Activated T-cell treated with anti-CD3 and anti-CD28 coated beads, Interleukin-2, amount 50 U/mL, for 24 hours (primary cell): ENCODE measurements at regions not wholly inside any gene's neighbourhood (a gene's known extent, or its start where the extent isn't known, plus 50 kb on each side); places are given as distances from the start of the nearest gene placed in this dataset.

ENCODE experiments used
- DNase-seq: peaks from one replicate; pipeline ENCODE4 v3.0.0-alpha.2; 2020
- H3K27ac Mint-ChIP-seq: 2 replicates; pipeline ENCODE4 v1.8.0; 2020; ENCODE audit warnings: mild to moderate bottlenecking, mixed read lengths
- H3K27me3 Mint-ChIP-seq: 2 replicates; pipeline ENCODE4 v1.8.0; 2020; ENCODE audit warnings: mixed read lengths
- H3K36me3 Mint-ChIP-seq: 2 replicates; pipeline ENCODE4 v1.8.0; 2020; ENCODE audit warnings: low read depth, mixed read lengths
- H3K4me1 Mint-ChIP-seq: 2 replicates; pipeline ENCODE4 v1.8.0; 2020; ENCODE audit warnings: low read depth, mixed read lengths
- H3K4me3 Mint-ChIP-seq: 2 replicates; pipeline ENCODE4 v1.8.0; 2020; ENCODE audit warnings: mild to moderate bottlenecking, moderate library complexity, mixed read lengths
- H3K9me3 Mint-ChIP-seq: 2 replicates; pipeline ENCODE4 v1.8.0; 2020; ENCODE audit warnings: mixed read lengths

DNA sequence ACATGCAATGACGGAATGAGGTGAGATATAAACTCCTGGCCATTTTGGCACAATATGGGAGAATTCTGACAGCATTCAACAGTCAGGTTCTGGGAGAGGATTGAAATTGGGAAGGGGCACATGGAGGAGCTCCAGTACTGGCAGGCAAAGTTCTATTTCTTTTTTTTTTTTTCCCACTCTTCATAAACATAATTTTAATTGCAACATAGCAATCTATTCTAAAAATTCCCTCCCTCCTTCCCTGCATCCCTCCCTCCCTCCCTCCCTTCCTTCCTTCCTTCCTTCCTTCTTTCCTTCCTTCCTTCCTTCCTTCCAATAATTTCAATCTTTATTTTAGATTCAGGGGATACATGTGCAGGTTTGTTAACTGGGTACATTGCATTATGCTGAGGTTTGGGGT, 93.2 kb downstream of the PTCSC3 start:
- Mint-ChIP-seq H3K9me3 (peaks cover 4% of the 10 kb centered on the region), H3K27ac (no peak overlapping the region), H3K4me3 (no peak overlapping the region), H3K27me3 (peaks cover 9% of the 10 kb centered on the region), H3K4me1 (no peaks in the 10 kb centered on the region), H3K36me3 (no peaks in the 10 kb centered on the region)
- DNase-seq = no peak

DNA sequence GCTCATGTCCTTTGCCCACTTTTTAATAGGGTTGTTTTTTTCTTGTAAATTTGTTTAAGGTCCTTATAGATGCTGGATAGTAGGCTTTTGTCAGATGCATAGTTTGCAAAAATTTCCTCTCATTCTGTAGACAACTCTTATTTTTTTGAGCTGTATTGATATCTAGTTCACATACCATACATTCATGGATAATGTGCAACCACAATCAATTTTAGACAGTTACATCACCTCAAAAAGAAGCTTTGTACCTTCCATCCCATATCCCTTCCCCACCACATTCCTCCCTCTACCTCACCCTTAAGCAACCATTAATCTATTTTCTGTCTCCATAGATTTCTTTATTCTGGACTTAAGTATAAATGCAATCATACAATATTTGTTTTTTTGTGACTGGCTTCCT, 98.4 kb downstream of the PTCSC3 start:
- Mint-ChIP-seq H3K4me3 (no peak overlapping the region), H3K4me1 (no peaks in the 10 kb centered on the region), H3K9me3 (peaks cover 4% of the 10 kb centered on the region), H3K27ac (no peak overlapping the region), H3K27me3 (peaks cover 30% of the 10 kb centered on the region), H3K36me3 (no peaks in the 10 kb centered on the region)
- no peak for DNase-seq

DNA sequence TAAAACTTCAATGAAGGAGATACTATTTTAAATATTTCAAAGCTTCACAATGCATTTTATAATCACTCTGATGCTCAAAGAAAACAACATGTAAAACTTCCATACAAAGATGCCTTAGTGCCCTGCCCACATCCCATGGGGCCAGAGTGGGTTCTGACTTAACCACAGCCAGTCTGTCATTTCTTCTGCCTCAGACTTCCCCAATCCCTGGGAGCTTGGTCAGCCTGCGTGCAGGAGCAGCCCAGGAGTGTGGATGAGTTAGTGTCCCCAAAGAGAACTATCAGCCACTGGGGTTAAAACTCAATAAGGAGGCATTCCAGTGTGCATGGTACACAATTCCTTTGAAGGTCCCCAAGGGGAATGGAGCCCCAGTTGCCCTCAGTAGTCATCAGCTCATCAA, 100.3 kb downstream of the PTCSC3 start:
- DNase-seq = no peak
- Mint-ChIP-seq H3K9me3 (peaks cover 4% of the 10 kb centered on the region), H3K27ac (no peak overlapping the region), H3K4me3 (no peak overlapping the region), H3K36me3 (no peaks in the 10 kb centered on the region), H3K4me1 (no peaks in the 10 kb centered on the region), H3K27me3 (peaks cover 45% of the 10 kb centered on the region)

DNA sequence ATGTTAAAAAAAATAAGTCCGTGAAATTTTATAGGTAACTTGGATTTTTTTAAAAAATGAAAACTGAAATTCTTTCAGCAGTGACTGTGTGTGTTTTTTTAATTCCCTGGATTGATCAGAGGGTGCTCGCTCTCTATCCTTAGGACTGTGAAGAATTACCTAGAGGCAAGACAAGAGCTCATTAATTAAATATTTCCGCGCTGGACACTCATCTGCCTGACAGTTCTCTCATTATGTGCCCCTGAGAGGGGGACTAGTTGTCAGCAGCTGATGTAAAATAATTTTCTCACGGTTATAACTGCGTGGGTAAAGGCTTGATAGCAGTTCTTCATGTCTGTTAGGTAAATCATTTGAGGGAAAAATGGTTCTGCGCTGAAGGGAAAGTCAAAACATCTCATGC, 101.3 kb downstream of the PTCSC3 start:
- Mint-ChIP-seq H3K36me3 (no peaks in the 10 kb centered on the region), H3K27me3 (peaks cover 53% of the 10 kb centered on the region), H3K4me1 (no peaks in the 10 kb centered on the region), H3K9me3 (peaks cover 4% of the 10 kb centered on the region), H3K4me3 (no peak overlapping the region), H3K27ac (no peak overlapping the region)
- no peak for DNase-seq

DNA sequence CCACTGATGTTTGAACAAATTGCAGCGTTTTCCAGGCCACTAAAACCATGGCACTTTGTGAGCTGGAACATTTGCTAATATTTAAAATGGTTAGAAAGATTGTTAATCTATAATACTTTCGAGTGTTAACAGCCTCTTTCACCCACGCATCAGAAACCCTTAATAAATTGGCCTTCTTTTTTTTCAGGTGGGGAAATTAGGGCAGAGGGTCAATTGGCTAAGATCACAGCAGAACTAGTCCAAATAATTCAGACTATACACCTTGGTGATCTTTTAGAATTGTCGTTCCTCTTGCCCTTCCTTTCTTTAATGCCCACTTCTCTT, 105.8 kb downstream of the PTCSC3 start:
- H3K9me3 Mint-ChIP-seq = no peaks in the 10 kb centered on the region
- peaks cover 55% of the 10 kb centered on the region for H3K27me3 Mint-ChIP-seq
- H3K4me3 Mint-ChIP-seq = no peak overlapping the region
- H3K36me3 Mint-ChIP-seq = no peaks in the 10 kb centered on the region
- H3K4me1 Mint-ChIP-seq = peaks cover 2% of the 10 kb centered on the region
- no peak for DNase-seq
- H3K27ac Mint-ChIP-seq = no peak overlapping the region

DNA sequence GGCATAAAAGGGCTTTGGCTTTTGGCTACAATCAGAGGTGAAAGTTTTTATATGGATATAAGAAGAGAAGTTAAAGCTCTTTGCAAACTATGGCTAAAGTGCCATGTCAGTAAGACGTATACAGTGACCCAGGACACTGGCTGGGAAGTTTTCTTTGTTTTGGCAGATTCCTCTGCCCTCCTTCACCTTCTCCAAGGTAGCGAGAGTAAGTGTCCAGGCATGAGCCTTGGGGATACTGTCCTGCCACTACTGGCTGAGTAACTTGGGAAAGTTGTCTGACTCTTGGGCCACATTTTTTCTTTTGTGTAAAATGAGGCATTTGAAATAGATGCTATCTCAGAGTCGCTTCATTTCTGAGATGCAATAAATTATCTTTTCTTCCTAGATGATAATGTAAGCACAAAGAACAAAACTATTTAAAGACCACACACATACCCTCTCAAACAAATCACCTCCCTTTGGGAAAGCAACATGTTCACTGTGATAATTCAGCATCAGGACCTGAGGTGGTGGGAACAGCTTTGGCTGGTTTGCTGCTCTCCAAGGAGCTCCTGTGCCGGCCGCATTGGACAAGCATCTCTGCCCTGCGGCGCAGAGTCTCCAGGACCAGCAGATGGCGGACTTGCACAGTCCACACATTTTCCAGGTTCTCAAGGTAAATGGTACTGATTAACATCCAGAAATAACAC, 106.3 kb downstream of the PTCSC3 start:
- Mint-ChIP-seq H3K4me1 (peaks cover 2% of the 10 kb centered on the region), H3K9me3 (no peaks in the 10 kb centered on the region), H3K27me3 (peaks cover 54% of the 10 kb centered on the region), H3K27ac (no peak overlapping the region), H3K36me3 (no peaks in the 10 kb centered on the region), H3K4me3 (no peak overlapping the region)
- peak; percentile 46 for DNase-seq

DNA sequence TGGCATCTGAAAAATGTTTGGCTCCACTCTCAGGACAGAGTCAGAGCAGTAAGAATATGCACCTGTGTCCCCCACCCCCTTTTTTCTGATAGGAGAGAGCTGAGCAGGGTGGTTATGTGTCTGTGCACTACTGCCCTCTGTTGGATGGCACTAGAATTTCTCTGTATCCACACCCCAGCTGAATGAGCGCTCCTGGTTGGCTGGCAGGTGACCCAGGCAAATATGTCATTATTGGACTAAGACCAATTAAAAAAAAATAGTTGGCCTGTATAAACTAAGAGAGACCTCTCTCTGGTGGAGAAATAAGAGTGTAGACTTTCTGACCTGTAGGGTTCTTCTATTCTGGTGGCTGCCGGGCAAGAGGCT, 107.0 kb downstream of the PTCSC3 start:
- H3K27me3 Mint-ChIP-seq = peaks cover 59% of the 10 kb centered on the region
- H3K4me1 Mint-ChIP-seq = peaks cover 2% of the 10 kb centered on the region
- no peaks in the 10 kb centered on the region for H3K36me3 Mint-ChIP-seq
- H3K9me3 Mint-ChIP-seq = no peaks in the 10 kb centered on the region
- H3K4me3 Mint-ChIP-seq = no peak overlapping the region
- H3K27ac Mint-ChIP-seq = no peak overlapping the region
- DNase-seq = peak; percentile 31

DNA sequence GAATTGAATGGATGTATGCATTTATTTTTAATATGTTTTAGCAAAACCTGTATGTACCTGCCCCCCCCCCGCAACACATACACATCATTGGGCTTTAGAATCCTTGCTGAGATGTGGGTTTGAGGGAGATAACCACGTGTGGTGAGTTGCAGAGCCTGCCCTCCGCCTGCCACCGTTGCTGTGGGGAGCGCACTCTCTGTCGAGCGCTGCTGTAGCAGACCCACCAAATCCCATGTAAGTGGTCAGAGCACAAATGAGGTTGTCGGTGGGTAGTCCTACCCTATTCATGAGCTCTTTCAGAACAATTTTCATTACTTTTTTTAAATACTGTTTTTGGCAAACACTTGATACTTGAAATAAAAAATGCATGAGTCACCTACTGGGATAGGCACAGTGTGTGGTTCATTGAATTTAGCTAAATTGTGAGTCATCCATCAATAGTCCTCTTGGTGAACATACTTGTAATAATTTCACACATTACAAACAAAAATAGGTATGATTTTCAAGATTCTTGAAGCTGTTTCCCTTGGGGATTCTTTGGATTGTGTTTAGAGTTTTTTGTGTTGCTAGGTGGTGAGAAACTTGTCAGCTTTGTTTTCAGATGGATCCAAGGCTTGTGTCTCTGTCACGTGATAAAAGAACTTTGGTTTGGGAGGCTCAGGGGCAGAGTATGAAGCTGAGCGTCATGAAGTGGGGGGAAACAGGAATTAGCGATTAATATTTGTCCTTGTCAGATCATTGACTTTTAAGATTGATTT, 107.6 kb downstream of the PTCSC3 start:
- H3K27ac Mint-ChIP-seq = no peak overlapping the region
- no peak for DNase-seq

DNA sequence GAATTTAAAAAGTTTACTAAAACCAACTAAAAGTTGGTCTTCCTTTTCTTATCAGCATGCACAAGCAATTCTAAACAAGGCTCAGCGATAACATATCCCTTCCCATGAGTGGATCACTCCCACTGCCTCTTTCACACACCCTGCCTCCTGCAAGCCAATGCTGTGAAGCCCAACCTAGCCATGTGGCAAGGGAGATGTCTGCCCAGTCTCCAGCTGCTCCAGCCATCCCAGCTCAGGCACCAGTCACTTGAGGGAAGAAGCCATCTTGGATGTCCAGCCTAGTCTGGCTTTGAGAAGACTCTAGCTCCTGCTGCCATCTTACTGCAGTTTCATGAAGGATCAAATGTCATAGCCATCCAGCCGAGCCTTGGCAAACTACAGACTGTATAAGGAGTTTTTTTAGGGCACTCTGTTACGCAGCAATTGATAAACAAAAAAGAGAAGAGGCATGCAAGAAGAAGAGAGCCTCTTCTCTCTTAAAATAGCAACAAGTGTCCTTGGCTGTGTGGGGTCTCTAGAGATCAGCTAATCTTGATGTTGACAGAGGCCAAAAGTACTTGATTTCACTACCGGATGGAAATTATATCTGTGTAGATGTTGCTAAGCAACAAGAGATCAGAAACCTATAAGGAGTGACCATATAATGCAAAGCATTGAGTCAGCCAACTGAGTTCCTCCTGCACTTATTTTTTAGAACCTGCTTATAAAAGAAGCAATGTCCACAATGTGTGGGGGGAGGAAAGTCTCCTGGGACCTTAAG, 108.9 kb downstream of the PTCSC3 start:
- H3K4me1 Mint-ChIP-seq = peaks cover 2% of the 10 kb centered on the region
- H3K4me3 Mint-ChIP-seq = no peak overlapping the region
- H3K36me3 Mint-ChIP-seq = no peaks in the 10 kb centered on the region
- no peak overlapping the region for H3K27ac Mint-ChIP-seq
- H3K27me3 Mint-ChIP-seq = peaks cover 62% of the 10 kb centered on the region
- no peak for DNase-seq
- H3K9me3 Mint-ChIP-seq = no peaks in the 10 kb centered on the region

More for the DNA sequence above, 107.6 kb downstream of the PTCSC3 start:
- Mint-ChIP-seq H3K36me3 (no peaks in the 10 kb centered on the region), H3K4me1 (peaks cover 2% of the 10 kb centered on the region), H3K27me3 (peaks cover 60% of the 10 kb centered on the region), H3K4me3 (no peak overlapping the region), H3K9me3 (no peaks in the 10 kb centered on the region)

DNA sequence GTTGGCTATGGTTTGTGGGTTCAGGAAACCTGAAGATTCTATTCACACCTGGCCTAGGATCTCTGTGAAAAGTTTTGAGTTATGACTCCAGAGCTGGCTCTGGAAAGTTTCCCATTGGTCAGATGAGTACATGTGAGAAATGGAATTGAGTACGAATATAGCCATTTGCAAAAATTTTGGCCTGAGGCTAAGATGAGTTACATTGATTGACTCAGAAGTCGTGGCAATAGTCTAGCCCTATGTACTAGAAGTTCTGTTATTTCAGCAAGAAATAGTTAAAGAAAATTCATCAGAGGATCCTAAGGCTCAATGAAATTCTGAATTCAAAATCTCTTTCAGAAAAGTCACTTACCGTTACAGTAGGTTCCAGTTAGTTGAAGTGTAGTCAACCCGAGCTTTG, 109.9 kb downstream of the PTCSC3 start:
- no peak for DNase-seq
- no peak overlapping the region for H3K4me3 Mint-ChIP-seq
- H3K27ac Mint-ChIP-seq = no peak overlapping the region
- peaks cover 57% of the 10 kb centered on the region for H3K27me3 Mint-ChIP-seq
- no peaks in the 10 kb centered on the region for H3K36me3 Mint-ChIP-seq
- no peaks in the 10 kb centered on the region for H3K9me3 Mint-ChIP-seq
- H3K4me1 Mint-ChIP-seq = peaks cover 2% of the 10 kb centered on the region

DNA sequence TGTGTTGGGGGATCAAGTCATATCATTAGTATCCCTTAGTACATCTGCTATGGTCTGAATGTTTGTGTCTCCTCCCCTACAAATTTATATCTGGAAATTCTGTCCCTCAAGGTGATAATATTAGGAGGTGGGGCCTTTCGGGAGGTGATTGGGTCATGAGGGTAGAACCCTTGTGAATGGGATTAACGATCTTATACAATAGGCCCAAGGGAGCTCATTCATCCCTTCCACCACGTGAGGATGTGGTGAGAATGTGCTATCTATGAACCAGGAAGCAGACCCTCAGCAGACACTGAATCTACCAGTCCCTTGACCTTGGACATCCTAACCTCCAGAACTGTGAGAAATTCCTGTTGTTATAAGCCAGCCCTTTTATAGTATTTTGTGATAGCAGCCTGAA, 110.7 kb downstream of the PTCSC3 start:
- no peak overlapping the region for H3K27ac Mint-ChIP-seq
- no peaks in the 10 kb centered on the region for H3K9me3 Mint-ChIP-seq
- H3K4me3 Mint-ChIP-seq = no peak overlapping the region
- peaks cover 50% of the 10 kb centered on the region for H3K27me3 Mint-ChIP-seq
- no peaks in the 10 kb centered on the region for H3K36me3 Mint-ChIP-seq
- peaks cover 2% of the 10 kb centered on the region for H3K4me1 Mint-ChIP-seq
- no peak for DNase-seq

DNA sequence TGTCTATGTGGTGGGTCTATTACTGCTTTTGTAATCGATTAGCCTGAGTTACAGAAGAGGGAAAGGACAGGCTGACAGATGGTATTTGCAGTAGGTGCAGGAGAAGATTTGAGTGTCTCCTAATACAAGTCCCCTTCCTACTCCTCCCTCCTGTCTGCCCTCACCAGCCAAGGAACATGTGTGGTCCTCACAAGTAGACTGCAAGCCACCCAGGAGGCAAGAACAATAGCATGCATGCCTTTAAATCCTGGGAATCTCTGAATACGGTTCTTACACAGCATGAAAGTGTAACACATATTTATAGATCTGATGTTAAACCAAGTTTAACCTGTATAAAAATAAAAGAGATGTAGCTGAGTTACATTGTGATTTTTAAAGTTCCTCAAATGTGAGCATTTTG, 117.0 kb downstream of the PTCSC3 start:
- no peak overlapping the region for H3K4me3 Mint-ChIP-seq
- no peaks in the 10 kb centered on the region for H3K9me3 Mint-ChIP-seq
- no peaks in the 10 kb centered on the region for H3K36me3 Mint-ChIP-seq
- no peak for DNase-seq
- no peak overlapping the region for H3K27ac Mint-ChIP-seq
- H3K4me1 Mint-ChIP-seq = no peaks in the 10 kb centered on the region
- peaks cover 21% of the 10 kb centered on the region for H3K27me3 Mint-ChIP-seq

DNA sequence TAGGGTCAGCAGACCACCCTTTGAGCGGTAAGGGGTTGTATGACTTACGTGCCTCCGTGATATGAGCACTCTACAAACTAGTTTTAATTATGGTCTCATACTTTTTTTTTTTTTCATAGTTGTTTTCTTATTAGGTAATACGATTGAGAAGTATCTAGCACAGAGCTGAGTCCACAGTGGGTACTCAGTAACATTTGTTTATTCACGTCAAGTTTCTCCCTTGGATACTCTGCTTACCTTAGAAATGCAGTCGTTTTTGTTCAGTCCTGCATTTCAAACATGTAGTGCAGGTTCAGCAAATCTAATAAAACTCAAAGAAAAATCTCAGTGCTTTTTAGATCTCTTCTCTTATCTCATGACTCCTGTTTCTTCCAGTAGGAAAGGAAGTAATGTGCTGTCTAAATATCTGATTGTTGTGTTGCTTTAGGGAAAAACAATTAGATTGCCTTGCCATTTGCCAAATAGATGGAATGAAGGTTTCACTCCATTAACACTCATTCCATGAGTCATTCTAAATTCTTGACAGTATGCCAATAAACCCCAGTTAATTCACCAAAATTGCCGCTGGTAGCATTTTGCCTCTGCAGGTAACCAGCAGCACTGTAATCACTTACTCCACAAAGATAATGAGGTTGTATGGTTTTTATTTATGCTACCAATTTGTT, 118.9 kb downstream of the PTCSC3 start:
- H3K27me3 Mint-ChIP-seq = peaks cover 17% of the 10 kb centered on the region
- DNase-seq = no peak
- no peak overlapping the region for H3K4me3 Mint-ChIP-seq
- H3K4me1 Mint-ChIP-seq = no peaks in the 10 kb centered on the region
- H3K9me3 Mint-ChIP-seq = no peaks in the 10 kb centered on the region
- H3K27ac Mint-ChIP-seq = no peak overlapping the region
- H3K36me3 Mint-ChIP-seq = no peaks in the 10 kb centered on the region

DNA sequence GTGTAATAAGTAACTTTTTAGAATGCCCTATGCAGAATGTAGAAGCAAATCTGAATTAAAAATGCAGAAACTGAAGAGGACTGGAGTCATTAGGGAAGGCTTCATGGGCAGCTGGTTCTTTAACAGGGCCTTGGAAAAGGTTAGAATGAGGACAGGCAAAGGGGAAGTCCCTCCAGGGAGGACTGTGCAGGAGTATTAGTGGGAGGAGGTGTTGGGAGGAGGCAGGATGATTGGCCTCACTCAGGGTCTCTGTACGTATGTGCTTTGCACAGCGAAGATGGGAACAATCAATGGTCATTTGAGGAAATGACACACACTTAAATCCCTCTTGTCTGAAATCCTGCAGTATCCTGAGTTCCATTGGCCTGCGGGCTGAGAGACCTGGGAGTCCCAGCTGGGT, 119.7 kb downstream of the PTCSC3 start:
- no peak overlapping the region for H3K27ac Mint-ChIP-seq
- no peak overlapping the region for H3K4me3 Mint-ChIP-seq
- H3K9me3 Mint-ChIP-seq = no peaks in the 10 kb centered on the region
- no peaks in the 10 kb centered on the region for H3K4me1 Mint-ChIP-seq
- H3K27me3 Mint-ChIP-seq = peaks cover 14% of the 10 kb centered on the region
- H3K36me3 Mint-ChIP-seq = no peaks in the 10 kb centered on the region
- no peak for DNase-seq
